Neural cell (in vitro differentiated cells): ENCODE measurements at regions not wholly inside any gene's neighbourhood (a gene's known extent, or its start where the extent isn't known, plus 50 kb on each side); places are given as distances from the start of the nearest gene placed in this dataset.

Experiments used
- H2AFZ ChIP-seq: fragments of 200-600, 300-800 bp; sonication (generic), shearing (Covaris generic); 2 replicates; pipeline ENCODE4 v1.6.0; 2014; ENCODE audit warnings: low read depth, mild to moderate bottlenecking, antibody characterized with exemption, low read length, moderate library complexity
- H3F3A ChIP-seq: fragments of 200-600 bp; shearing (Covaris generic); 2 replicates; pipeline ENCODE4 v1.6.1; 2016; ENCODE audit warnings: mild to moderate bottlenecking, moderate library complexity, mixed read lengths, antibody characterized with exemption, low read length; ENCODE audit not compliant: insufficient read depth, poor library complexity, severe bottlenecking
- H3K27ac ChIP-seq: fragments of 200-600, 300-800 bp; sonication (generic), shearing (Covaris generic); 2 replicates; pipeline ENCODE4 v1.5.1; 2014; ENCODE audit warnings: mild to moderate bottlenecking, low read length, moderate library complexity
- H3K27me3 ChIP-seq: fragments of 300-800, 200-600 bp; sonication (generic), shearing (Covaris generic); 2 replicates; pipeline ENCODE4 v1.6.0; 2014; ENCODE audit warnings: mild to moderate bottlenecking, low read depth, low read length, moderate library complexity; ENCODE audit not compliant: insufficient read depth
- H3K36me3 ChIP-seq: fragments of 300-800, 200-600 bp; sonication (generic), shearing (Covaris generic); 2 replicates; pipeline ENCODE4 v1.5.1; 2014; ENCODE audit warnings: mild to moderate bottlenecking, antibody characterized with exemption, low read length, moderate library complexity; ENCODE audit not compliant: insufficient read depth
- H3K4me2 ChIP-seq: fragments of 300-800, 200-600 bp; sonication (generic), shearing (Covaris generic); 2 replicates; pipeline ENCODE4 v1.6.0; 2014; ENCODE audit warnings: mild to moderate bottlenecking, low read length
- H3K4me3 ChIP-seq: fragments of 300-800, 200-600 bp; sonication (generic), shearing (Covaris generic); 2 replicates; pipeline ENCODE4 v1.5.1; 2014; ENCODE audit warnings: mild to moderate bottlenecking, low read length, moderate library complexity
- H3K79me2 ChIP-seq: fragments of 200-600 bp; shearing (Covaris generic); replicated peaks from 2 replicates; pipeline ENCODE4 v1.6.0; 2014; ENCODE audit warnings: mild to moderate bottlenecking, low read length, moderate library complexity; ENCODE audit not compliant: insufficient read depth
- H3K9ac ChIP-seq: fragments of 300-800, 200-600 bp; sonication (generic), shearing (Covaris generic); 2 replicates; pipeline ENCODE4 v1.6.1; 2016; ENCODE audit warnings: mild to moderate bottlenecking, low read length, mixed read lengths
- H3K9me2 ChIP-seq: fragments of 200-600 bp; shearing (Covaris generic); 2 replicates; pipeline ENCODE4 v1.6.1; 2016; ENCODE audit warnings: mild to moderate bottlenecking, low read length, mixed read lengths; ENCODE audit not compliant: insufficient read depth
- H3K9me3 ChIP-seq: fragments of 200-600, 300-800 bp; sonication (generic), shearing (Covaris generic); 2 replicates; pipeline ENCODE4 v1.6.1; 2016; ENCODE audit warnings: mild to moderate bottlenecking, mixed run types, low read length, moderate library complexity, mixed read lengths
- H4K20me1 ChIP-seq: fragments of 200-600 bp; shearing (Covaris generic); 2 replicates; pipeline ENCODE4 v1.6.1; 2016; ENCODE audit warnings: mild to moderate bottlenecking, mixed run types; ENCODE audit not compliant: insufficient read depth
- CTCF ChIP-seq: fragments of 450-650 bp; IDR thresholded peaks from 2 replicates; pipeline ENCODE4 v1.5.1; 2014; ENCODE audit warnings: antibody characterized with exemption, mild to moderate bottlenecking, moderate library complexity; ENCODE audit not compliant: poor library complexity, severe bottlenecking
- EP300 ChIP-seq: fragments of 450-650 bp; conservative IDR thresholded peaks from 2 replicates; pipeline ENCODE4 v1.6.1; 2014; ENCODE audit warnings: antibody characterized with exemption, mild to moderate bottlenecking, moderate library complexity; ENCODE audit not compliant: poor library complexity, severe bottlenecking
- EZH2 ChIP-seq: fragments of 200-600, 300-800 bp; shearing (Covaris generic), sonication (generic); IDR thresholded peaks from 2 replicates; pipeline ENCODE4 v1.6.1; 2014; ENCODE audit warnings: antibody characterized with exemption, low read length, borderline replicate concordance, mild to moderate bottlenecking; ENCODE audit not compliant: insufficient read depth, poor library complexity, severe bottlenecking
- MXI1 ChIP-seq: fragments of 450-650 bp; conservative IDR thresholded peaks from 2 replicates; pipeline ENCODE4 v1.6.1; 2014; ENCODE audit warnings: antibody characterized with exemption, mild to moderate bottlenecking; ENCODE audit not compliant: poor library complexity, severe bottlenecking
- POLR2AphosphoS5 ChIP-seq: IDR thresholded peaks from 2 replicates; pipeline ENCODE4 v1.6.1; 2012
- RAD21 ChIP-seq: fragments of 450-650 bp; conservative IDR thresholded peaks from 2 replicates; pipeline ENCODE4 v1.6.1; 2014; ENCODE audit warnings: antibody characterized with exemption, mild to moderate bottlenecking, moderate library complexity
- SMC3 ChIP-seq: fragments of 450-650 bp; conservative IDR thresholded peaks from 2 replicates; pipeline ENCODE4 v1.6.1; 2014; ENCODE audit warnings: antibody characterized with exemption, mild to moderate bottlenecking, moderate library complexity; ENCODE audit not compliant: poor library complexity
- TAF1 ChIP-seq: IDR thresholded peaks from 2 replicates; pipeline ENCODE4 v1.6.1; 2012; ENCODE audit warnings: low read depth
- TF ChIP-seq, protein P1 (sequence below): IDR thresholded peaks from 2 replicates; pipeline ENCODE4 v1.6.1; 2012; ENCODE audit warnings: borderline replicate concordance

GRCh38 chrX:140360924-140361323 is 143.9 kb downstream of the SOX3 start:
- H3K27me3 ChIP-seq: no peaks in the 10 kb centered on the region
- H3K9me2 ChIP-seq: no peaks in the 10 kb centered on the region
- no peak for TF ChIP-seq SMC3
- no peak for TF ChIP-seq MXI1
- no peak for TF ChIP-seq CTCF
- TF ChIP-seq TAF1: no peak
- TF ChIP-seq EP300: no peak
- no peaks in the 10 kb centered on the region for H3K79me2 ChIP-seq
- no peaks in the 10 kb centered on the region for H3F3A ChIP-seq
- no peak overlapping the region for H3K4me2 ChIP-seq
- no peak overlapping the region for H2AFZ ChIP-seq
- H3K9ac ChIP-seq: no peak overlapping the region
- H3K36me3 ChIP-seq: no peaks in the 10 kb centered on the region
- H3K4me3 ChIP-seq: no peak overlapping the region
- H3K9me3 ChIP-seq: no peaks in the 10 kb centered on the region
- H3K27ac ChIP-seq: no peak overlapping the region
- H4K20me1 ChIP-seq: no peaks in the 10 kb centered on the region

GRCh38 chrX:140360284-140360683 is 144.6 kb downstream of the SOX3 start:
- no peaks in the 10 kb centered on the region for H4K20me1 ChIP-seq
- H2AFZ ChIP-seq: no peak overlapping the region
- no peaks in the 10 kb centered on the region for H3F3A ChIP-seq
- no peak overlapping the region for H3K27ac ChIP-seq
- no peaks in the 10 kb centered on the region for H3K36me3 ChIP-seq
- H3K4me3 ChIP-seq: no peak overlapping the region
- no peak overlapping the region for H3K9ac ChIP-seq
- no peak overlapping the region for H3K4me2 ChIP-seq
- TF ChIP-seq CTCF (no peak), EZH2 (no peak), POLR2AphosphoS5 (no peak), SMC3 (no peak), EP300 (no peak), MXI1 (no peak), RAD21 (no peak)
- no peaks in the 10 kb centered on the region for H3K9me3 ChIP-seq
- H3K79me2 ChIP-seq: no peaks in the 10 kb centered on the region
- no peaks in the 10 kb centered on the region for H3K9me2 ChIP-seq
- H3K27me3 ChIP-seq: no peaks in the 10 kb centered on the region

GRCh38 chrX:140355922-140356321 is 148.9 kb downstream of the SOX3 start:
- Histone ChIP-seq H3K36me3 (no peaks in the 10 kb centered on the region), H3K9ac (no peak overlapping the region), H3K9me3 (no peaks in the 10 kb centered on the region), H3F3A (no peaks in the 10 kb centered on the region), H3K4me3 (no peak overlapping the region), H3K4me2 (no peak overlapping the region), H2AFZ (no peak overlapping the region), H3K9me2 (no peaks in the 10 kb centered on the region), H3K79me2 (no peaks in the 10 kb centered on the region), H3K27me3 (no peaks in the 10 kb centered on the region), H3K27ac (no peak overlapping the region), H4K20me1 (no peaks in the 10 kb centered on the region)
- TF ChIP-seq EP300: no peak
- TF ChIP-seq, protein P1, sequence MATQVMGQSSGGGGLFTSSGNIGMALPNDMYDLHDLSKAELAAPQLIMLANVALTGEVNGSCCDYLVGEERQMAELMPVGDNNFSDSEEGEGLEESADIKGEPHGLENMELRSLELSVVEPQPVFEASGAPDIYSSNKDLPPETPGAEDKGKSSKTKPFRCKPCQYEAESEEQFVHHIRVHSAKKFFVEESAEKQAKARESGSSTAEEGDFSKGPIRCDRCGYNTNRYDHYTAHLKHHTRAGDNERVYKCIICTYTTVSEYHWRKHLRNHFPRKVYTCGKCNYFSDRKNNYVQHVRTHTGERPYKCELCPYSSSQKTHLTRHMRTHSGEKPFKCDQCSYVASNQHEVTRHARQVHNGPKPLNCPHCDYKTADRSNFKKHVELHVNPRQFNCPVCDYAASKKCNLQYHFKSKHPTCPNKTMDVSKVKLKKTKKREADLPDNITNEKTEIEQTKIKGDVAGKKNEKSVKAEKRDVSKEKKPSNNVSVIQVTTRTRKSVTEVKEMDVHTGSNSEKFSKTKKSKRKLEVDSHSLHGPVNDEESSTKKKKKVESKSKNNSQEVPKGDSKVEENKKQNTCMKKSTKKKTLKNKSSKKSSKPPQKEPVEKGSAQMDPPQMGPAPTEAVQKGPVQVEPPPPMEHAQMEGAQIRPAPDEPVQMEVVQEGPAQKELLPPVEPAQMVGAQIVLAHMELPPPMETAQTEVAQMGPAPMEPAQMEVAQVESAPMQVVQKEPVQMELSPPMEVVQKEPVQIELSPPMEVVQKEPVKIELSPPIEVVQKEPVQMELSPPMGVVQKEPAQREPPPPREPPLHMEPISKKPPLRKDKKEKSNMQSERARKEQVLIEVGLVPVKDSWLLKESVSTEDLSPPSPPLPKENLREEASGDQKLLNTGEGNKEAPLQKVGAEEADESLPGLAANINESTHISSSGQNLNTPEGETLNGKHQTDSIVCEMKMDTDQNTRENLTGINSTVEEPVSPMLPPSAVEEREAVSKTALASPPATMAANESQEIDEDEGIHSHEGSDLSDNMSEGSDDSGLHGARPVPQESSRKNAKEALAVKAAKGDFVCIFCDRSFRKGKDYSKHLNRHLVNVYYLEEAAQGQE: no peak
- no peak for TF ChIP-seq RAD21
- no peak for TF ChIP-seq MXI1
